ENCODE measurements at regions not wholly inside any gene's neighbourhood (a gene's known extent, or its start where the extent isn't known, plus 50 kb on each side); places are given as distances from the start of the nearest gene placed in this dataset.

DNA sequence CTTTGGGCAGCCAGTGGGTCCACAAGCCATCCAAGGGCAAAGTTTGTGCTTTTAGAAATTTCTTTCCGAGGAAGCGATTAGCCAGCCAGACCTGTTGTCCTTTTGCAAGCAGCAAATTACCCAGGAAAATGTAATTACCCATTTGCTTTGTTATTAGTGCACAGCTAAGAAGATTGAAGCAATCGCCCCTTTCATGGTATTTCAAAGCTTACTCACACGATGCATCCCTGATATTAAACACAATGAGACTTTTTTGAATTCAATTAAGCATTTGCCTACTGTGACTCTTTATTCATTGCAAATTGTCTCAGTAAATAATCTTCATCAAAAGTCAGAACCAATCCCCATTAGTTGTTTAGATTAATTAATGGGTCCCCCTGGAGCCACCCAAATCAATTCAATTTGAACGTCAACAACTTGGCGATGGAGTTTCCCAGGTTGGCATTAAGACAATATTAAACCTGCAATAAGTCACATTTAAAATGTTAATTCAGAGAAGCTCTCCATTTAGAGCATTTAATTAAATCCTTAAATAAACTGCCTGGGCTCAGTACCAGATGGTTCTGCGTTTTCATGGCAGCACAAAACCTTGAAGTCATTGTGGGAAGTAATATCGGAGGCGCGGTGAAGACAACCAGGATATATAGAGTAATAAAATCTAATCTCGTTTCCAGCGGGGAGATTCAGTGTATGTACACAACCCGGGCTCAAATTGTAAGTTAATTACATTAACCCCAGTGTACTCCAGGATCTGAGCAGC lies 366.2 kb upstream of the TNRC6C start:
- TF ChIP-seq, protein P1, sequence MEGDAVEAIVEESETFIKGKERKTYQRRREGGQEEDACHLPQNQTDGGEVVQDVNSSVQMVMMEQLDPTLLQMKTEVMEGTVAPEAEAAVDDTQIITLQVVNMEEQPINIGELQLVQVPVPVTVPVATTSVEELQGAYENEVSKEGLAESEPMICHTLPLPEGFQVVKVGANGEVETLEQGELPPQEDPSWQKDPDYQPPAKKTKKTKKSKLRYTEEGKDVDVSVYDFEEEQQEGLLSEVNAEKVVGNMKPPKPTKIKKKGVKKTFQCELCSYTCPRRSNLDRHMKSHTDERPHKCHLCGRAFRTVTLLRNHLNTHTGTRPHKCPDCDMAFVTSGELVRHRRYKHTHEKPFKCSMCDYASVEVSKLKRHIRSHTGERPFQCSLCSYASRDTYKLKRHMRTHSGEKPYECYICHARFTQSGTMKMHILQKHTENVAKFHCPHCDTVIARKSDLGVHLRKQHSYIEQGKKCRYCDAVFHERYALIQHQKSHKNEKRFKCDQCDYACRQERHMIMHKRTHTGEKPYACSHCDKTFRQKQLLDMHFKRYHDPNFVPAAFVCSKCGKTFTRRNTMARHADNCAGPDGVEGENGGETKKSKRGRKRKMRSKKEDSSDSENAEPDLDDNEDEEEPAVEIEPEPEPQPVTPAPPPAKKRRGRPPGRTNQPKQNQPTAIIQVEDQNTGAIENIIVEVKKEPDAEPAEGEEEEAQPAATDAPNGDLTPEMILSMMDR (conservative IDR thresholded peaks at IDR 0.05) = no peak
- TF ChIP-seq ZFX (IDR thresholded peaks at IDR 0.05) = no peak
- no peak overlapping the region for H3K27ac ChIP-seq

DNA sequence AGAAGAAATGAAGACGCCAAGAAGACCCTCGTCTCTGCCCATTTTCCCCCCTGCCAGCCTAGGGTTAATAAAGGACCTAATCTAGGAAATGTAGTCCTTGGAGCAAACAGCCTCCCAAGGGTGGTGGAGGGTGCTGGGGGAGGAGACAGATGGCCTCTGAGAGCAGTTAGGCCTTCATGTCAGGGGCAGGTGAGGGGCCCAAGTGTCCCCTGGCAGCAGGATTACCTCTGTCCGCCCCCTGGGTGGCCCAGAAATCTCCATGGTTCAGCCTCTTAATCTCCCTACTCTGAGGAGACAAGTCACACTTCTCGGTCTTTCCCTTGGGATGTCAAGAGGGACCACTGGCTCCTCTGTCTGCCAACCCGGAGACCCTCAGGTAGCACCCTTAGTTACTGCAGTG lies 365.4 kb upstream of the TNRC6C start:
- H3K27ac ChIP-seq = no peak overlapping the region
- TF ChIP-seq, protein P1 (conservative IDR thresholded peaks at IDR 0.05) = no peak
- TF ChIP-seq ZFX (IDR thresholded peaks at IDR 0.05) = no peak

DNA sequence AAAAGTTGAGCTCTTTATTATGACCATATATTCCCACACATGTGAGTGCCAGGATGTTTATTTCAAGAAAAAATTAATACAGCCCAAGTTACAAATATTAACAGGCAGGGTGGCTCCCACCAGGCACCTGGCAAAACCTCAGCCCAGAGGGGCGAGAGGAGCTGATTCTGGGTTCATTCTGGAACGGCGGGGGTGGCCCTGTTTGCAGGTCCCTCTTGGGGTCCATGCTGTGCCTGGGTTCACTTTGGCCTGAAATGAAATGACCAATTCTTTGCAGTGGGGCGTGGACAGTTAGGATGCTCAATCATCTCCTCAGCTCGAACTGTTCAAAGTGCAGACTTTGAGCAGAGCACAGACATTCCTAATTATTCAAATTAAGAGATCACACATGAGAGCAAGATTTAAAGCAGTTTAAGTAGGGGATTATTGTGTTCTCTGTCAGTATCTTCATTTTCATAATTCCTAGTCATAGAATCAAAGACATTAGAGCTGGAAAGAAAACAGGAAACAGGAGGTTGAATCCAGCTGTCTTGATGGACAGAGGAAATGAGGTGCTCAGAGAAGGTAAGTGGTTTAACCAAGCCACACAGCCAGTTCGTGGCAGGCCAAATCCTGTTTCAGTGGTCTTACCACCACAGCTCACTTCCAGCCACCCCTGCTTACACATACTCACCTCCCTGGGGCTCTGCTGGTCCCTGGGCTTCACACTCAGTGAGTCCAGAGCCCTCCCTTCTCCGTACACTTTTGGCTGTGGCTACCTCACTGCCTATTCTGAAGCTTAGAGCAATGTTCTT lies 363.9 kb upstream of the TNRC6C start:
- TF ChIP-seq, protein P1 (conservative IDR thresholded peaks at IDR 0.05) = no peak
- no peak for TF ChIP-seq ZFX (IDR thresholded peaks at IDR 0.05)
- H3K27ac ChIP-seq = no peak overlapping the region

DNA sequence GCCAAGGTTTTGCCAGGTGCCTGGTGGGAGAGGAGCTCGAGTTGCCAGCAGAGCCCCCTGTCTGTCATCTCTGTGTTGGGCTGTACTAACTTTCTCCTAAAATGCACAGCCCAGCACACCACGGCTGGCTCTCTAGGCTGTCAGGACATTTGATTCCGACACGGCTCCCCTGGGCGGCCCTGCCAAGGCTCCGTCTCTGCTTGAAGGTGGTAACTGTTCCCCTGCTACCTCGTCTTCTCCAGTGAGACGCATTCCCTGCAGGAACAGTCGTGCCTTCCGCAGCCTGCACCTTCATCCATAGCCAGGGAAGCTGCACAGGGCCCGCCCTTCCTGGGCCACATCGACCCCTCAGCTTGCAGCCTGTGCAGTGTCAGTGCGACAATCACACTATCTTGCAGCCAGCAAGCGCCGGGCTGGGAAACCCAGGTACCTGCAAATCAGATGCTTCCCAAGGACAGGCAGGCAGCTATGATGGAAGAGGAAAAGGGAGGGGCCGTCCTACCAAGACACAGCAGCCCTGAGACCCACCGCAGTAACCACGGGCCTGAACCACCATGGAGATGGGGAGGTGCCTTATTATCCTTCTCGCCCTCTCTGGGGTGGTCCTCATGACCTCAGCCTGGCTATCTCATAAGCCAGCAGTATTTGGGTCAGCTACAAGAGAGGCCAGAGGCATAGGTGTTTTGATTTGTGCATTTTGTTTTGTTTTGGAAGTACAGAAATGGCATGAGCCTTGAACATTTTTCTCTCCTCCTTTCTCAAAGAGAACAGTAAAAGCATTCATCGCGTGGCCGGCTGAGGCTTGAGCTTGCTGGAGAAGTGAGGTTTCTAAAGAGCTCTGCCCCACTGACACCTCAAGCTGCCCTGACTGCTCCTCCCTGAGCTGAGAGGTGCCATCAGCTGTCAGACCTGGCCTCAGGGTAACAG lies 361.7 kb upstream of the TNRC6C start:
- TF ChIP-seq, protein P1 (conservative IDR thresholded peaks at IDR 0.05) = no peak
- TF ChIP-seq ZFX (IDR thresholded peaks at IDR 0.05) = no peak
- no peak overlapping the region for H3K27ac ChIP-seq

DNA sequence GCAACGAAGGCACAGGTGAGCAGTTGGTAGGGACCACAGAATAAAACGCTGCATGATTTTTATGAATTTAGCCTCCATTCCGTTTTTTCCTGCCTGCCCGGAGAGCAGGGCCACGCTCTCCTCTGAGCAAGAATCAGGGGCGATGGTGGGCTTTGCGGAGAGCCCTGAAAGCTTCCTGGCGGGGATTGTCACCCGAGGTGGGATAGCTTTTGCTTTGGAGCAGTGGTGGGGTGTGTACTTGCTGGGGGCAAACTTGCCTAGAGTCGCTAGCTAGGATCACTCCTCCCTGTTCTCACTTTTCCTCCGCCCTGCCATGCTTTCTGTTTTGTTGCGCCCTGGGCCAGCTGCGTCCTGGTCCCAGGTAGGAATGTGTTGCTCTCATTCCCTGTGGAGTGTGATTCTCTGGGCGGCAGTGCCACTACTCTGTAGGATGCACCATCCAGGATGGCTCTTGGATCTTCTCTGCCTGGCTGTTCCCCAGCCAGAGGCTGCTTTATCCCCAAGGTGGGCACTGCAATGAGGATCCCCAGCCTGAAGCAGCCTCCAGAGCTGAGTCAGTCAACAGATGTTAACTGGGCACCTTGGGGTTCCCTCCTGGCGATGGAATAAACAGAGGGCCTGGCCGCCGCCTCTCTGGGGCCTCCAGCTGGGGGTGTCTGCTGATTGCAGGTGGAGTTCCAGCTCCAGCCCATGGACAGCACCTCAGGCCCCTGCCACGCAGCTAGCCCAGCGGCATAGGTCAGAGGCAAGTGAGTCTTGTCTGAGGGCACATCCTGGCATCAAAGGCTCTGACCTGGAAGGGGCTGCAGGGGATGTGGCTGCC lies 360.9 kb upstream of the TNRC6C start:
- TF ChIP-seq, protein P1 (conservative IDR thresholded peaks at IDR 0.05) = no peak
- TF ChIP-seq ZFX (IDR thresholded peaks at IDR 0.05) = no peak
- no peak overlapping the region for H3K27ac ChIP-seq

DNA sequence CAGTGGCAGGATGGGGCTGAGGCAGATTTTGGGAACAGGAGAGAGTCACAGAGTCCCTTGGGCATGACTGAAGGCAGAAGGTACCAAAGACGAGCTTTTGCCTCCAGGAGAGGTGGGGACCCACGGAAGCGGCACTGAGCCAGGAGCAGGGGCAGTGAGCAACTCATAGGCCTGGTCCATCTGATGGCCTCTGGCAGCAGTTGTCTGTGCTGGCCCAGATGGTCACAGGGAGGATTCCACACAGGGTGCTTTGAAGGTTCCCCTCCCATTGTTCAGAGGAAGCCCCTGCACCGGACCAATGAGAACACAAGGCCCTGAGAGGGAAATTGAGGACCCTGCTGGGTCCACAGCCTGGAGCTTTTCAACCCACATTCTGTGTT lies 360.3 kb upstream of the TNRC6C start:
- TF ChIP-seq, protein P1 (conservative IDR thresholded peaks at IDR 0.05) = no peak
- TF ChIP-seq ZFX (IDR thresholded peaks at IDR 0.05) = no peak
- H3K27ac ChIP-seq = no peak overlapping the region

Measured in C4-2B (cell line).